ENCODE measurements at regions not wholly inside any gene's neighbourhood (a gene's known extent, or its start where the extent isn't known, plus 50 kb on each side); places are given as distances from the start of the nearest gene placed in this dataset.

DNA sequence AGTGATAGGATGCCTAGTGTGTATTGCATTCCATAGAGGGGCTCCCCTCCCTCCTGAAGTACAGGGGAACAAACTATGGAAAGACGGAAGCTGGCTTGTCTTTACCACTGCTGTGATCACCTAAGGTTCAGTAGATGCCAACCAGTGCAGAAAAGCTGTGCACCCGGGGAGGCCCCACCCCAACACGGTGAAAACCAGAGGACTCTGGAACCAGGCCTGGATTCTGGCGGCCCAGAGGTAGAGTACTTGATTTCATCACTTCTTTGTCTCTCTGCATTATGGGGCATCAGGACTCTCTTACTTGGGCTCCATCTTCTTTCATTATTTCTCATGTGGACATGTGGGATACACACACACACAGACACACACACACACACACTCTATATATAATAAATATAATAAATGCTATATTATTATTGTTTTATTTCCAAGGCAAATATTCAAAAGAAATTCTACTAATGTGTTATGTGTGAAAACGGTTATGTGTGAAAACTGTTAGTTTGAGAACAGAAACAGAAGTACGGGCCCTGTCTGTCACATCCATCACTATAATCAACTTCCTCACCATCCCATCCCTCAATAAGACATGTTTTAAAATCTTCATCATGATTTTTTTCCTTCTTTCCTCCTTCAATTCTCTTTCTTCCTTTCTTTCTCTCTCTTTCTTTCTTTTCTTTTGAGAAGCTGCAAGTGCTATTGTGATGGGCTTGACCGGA lies 152.4 kb upstream of the CMC1 start:
- TF ChIP-seq, protein P1, sequence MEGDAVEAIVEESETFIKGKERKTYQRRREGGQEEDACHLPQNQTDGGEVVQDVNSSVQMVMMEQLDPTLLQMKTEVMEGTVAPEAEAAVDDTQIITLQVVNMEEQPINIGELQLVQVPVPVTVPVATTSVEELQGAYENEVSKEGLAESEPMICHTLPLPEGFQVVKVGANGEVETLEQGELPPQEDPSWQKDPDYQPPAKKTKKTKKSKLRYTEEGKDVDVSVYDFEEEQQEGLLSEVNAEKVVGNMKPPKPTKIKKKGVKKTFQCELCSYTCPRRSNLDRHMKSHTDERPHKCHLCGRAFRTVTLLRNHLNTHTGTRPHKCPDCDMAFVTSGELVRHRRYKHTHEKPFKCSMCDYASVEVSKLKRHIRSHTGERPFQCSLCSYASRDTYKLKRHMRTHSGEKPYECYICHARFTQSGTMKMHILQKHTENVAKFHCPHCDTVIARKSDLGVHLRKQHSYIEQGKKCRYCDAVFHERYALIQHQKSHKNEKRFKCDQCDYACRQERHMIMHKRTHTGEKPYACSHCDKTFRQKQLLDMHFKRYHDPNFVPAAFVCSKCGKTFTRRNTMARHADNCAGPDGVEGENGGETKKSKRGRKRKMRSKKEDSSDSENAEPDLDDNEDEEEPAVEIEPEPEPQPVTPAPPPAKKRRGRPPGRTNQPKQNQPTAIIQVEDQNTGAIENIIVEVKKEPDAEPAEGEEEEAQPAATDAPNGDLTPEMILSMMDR (conservative IDR thresholded peaks at IDR 0.05; ENCODE audit: low read depth, low read length): no peak
- TF ChIP-seq EZH2 (IDR thresholded peaks at IDR 0.05; ENCODE audit: low read length, unreplicated experiment): no peak
- TF ChIP-seq EZH2phosphoT487 (IDR thresholded peaks at IDR 0.05; ENCODE audit: borderline replicate concordance, low read length): no peak

Measured in PC-3 (cell line).